NCI-H2171 treated with DMSO at 0.1 percent for 48 hours (cell line): ENCODE measurements at regions not wholly inside any gene's neighbourhood (a gene's known extent, or its start where the extent isn't known, plus 50 kb on each side); places are given as distances from the start of the nearest gene placed in this dataset.

Experiments
- DNase-seq: peaks from one replicate; lab custom pipeline; 2025; lab: John Stamatoyannopoulos, UW

DNA sequence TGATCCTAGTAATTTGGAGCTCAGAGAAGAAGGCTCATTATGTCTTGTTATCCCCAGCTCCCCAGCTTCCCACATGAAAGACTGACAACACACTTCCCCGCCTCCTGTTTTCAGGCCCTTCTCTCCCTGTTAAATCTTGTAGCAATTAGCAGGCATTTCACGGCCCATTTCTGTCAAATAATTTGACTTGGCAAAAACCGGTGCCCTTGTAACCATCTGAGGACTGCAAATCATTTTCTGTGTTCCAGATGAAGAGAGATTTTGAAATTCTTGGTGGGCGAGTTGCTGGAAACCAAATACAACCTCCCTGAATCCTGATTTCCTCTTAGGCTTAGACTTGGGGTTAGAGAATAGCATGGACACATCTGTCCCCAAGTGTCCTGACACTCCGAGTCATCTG lies 109.7 kb downstream of the MSX2 start:
- DNase-seq, result no peak

DNA sequence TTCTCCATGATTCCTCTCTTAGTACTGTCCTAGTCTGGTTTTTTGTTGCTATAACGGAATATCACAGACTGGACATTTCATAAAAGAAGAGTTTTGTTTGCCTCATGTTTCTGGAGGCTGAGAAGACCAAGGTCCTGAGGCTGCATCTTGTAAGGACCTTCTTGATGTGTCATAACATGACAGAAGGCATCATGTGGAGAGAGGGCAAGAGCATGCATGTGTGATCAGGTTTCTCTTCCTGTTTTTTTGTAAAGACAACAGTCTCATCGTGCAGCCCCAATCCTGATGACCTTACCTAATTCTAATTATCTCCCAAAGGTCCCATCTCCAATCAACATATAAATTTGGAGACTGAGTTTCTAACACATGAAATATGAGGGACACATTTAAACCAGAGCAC lies 108.4 kb downstream of the MSX2 start:
- DNase-seq, result no peak

GRCh38 chr5:174832025-174832424 lies 107.6 kb downstream of the MSX2 start:
- DNase-seq, result no peak

- no peak for DNase-seq
Measured at GRCh38 chr5:174831031-174831660, 106.8 kb downstream of the MSX2 start.

- no peak for DNase-seq
Measured at GRCh38 chr5:174829511-174829864, 105.1 kb downstream of the MSX2 start.

GRCh38 chr5:174828804-174829510 lies 104.6 kb downstream of the MSX2 start:
- DNase-seq, result no peak

- no peak for DNase-seq
Measured at GRCh38 chr5:174827558-174827957, 103.2 kb downstream of the MSX2 start.

DNA sequence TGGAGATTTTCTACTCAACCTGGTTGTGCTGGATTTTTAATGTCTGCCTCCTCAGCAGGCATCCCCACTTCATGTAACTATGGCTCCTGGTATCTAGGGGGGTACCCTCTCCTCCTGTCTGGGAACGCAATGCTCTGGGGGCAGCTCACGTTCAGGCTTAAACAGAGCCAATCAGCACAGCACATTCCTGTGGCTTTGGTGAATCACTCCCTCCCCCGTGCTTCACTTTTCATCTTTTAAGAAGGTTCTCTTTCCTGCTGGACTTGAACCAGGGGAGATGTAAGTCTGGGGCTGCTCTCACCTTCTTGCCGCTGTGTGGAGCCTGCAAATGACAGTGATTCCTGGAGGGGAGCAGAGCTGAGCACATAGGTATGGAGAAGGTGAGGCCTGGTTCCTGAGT lies 101.2 kb downstream of the MSX2 start:
- no peak for DNase-seq

DNA sequence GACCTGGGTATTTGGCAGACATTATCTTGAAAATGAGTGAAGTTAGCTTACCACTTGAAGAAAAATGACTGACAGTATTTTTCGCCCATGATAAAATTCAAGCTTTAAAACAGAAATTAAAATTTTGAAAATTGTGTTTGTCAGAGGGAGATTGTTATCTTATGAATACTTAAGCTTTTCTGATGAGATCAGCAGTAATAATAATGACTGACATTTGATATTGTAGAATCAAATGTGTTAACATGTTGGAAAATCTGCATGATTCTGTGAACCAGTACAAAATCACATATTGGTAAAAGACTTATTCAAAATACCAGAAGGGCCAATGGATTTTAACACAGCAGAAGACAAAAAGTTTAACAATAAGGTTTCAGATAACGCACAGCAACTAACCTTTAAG lies 94.0 kb downstream of the MSX2 start:
- DNase-seq, result no peak

GRCh38 chr5:174817610-174818009 lies 93.2 kb downstream of the MSX2 start:
- DNase-seq, result no peak

DNA sequence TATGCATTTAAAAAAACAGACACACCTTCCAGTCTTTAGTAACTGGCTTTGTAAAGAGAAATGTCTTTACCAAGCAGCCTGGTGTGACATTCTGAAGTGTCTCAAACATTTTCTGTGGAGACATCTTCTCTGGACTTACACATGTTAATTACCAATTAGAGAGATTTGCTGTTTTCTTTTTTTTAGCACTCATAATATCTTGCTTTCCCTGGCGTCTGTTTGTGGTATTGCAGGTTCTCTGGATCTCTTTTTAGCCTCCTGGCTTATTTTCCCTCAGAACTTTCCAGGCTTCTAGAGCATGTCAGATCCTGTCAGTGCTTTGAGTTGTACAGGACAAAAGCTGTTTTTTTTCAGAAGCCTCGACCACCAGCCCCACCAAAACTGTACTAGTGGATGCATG lies 92.5 kb downstream of the MSX2 start:
- DNase-seq, result no peak

DNA sequence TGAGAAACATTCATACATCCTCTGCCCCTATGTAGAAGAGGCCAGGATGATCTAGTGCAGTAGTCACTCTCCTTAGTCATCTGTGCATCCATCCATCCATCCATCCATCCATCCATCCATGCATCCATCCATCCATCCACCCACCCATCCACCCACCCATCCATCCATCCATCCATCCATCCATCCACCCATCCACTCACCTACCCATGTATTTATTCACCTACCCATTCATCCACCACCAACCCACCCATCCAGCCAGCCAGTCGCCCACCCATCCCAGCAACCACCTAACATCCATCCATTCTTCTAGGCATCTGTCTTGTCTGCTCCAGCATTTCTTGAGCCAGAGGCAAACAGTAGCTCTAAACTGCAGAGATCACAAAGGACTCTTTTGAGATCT lies 87.1 kb downstream of the MSX2 start:
- DNase-seq, result no peak

- no peak for DNase-seq
Measured at GRCh38 chr5:174810796-174811195, 86.4 kb downstream of the MSX2 start.

DNA sequence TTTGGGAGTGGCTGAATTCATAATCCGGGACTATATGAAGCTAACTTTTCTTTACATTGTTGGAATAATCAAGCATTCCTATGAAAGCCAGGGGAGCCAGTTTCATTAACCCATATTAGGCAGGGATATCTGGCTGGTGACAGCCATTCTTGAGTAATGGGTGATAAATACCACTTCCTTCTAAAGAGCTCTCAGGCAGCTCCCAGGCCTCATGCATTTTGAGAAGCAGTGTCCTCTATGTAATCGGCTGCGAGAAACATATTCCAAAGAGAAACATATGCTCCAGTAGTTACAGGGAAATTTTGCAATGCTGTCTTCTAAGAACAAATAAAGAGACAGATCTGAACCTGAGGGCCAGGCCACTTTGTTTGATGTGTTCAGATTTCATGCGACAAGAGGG lies 83.1 kb downstream of the MSX2 start:
- no peak for DNase-seq

DNA sequence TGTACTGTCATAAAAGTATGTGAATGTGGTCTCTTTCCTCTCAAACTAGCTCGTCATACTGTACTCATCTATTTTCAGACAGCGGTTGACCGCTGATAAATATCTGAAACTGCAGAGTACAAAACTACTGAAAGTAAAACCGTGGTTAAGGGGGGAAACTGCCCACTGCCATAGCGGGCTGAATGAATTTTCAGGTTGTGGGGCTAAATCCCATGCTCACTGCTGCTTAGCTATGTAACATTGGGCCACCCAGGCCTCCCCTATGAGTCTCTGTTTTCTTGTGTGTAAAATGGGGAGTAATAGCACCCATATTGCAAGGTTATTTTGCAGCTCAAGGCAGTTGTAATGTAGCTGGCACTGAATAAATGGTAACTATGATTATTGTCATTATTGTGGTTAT lies 82.3 kb downstream of the MSX2 start:
- DNase-seq, result no peak

DNA sequence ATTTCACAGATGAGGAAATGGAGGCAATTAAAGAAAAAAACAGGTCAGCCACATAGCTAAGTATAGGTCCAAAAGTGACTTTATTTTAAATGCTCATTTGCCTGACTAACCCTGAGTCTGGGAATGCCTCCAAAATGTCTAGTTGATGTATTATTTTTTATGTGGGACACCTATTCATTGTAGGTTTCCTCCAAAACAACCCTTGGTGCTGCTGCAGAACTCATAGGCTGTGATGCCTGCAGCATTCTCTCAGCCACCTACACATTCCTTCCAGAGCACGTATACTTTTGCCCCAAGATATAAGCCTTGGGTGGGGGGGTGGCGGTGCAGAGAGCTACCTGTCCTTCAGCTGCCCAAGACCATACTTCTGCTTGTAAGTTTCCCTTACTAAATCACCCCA lies 77.4 kb downstream of the MSX2 start:
- DNase-seq, result no peak

DNA sequence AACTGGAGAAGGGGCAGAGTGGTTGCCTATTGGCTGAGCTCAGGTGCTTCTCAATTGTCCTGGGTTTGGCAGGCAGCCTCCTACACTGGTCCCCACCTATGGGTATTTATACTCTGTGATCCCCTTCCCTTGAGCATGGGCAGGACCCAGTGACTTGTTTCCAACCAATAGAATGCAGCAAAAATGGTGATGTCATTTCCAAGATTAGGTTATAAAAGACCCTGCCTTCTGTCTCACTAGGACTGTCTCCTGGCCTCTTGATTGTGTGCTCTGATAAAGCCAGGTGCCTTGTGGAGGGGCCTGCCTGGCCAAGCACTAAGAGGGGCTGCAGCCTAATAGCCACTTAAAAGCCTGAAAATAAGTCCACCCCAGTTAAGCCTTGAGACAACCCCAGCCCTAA lies 76.1 kb downstream of the MSX2 start:
- DNase-seq, result no peak

DNA sequence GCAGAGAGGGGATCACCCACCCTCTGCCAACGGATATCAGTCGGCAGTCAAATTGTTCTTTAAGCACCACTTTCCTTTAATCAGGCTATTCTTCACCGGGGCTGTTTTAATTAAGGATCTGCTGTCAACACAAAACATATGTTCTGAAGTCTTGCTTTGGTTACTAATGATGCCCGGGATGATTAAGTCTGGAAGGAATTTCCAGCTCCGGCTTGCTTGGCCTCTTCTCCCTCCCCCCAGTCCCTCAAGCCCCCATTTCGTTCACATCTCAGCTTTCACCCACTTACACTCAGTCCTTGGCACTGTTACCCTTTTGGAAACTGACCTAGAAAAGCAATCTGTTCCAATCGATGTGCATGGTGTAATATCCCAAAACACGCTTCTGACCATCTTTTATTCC lies 74.7 kb downstream of the MSX2 start:
- no peak for DNase-seq

DNA sequence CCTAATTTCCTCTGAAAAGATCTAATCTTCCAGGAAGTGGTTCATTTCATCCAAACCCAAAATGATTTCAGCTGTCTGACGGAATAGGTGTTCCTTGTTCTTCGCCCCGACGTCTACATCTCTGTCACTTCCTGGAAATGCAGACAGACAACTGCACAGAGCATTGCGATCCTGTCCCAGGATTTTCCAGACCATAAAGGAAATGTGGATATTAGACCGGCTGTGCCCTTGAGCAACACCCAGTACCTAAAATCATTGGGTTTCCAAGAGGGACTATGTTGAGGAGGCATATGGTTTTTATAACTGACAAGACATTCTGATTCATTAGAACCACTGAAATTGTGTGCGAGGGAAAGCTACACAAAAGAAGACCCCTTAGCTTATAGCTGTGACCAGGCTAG lies 74.2 kb downstream of the MSX2 start:
- no peak for DNase-seq

DNA sequence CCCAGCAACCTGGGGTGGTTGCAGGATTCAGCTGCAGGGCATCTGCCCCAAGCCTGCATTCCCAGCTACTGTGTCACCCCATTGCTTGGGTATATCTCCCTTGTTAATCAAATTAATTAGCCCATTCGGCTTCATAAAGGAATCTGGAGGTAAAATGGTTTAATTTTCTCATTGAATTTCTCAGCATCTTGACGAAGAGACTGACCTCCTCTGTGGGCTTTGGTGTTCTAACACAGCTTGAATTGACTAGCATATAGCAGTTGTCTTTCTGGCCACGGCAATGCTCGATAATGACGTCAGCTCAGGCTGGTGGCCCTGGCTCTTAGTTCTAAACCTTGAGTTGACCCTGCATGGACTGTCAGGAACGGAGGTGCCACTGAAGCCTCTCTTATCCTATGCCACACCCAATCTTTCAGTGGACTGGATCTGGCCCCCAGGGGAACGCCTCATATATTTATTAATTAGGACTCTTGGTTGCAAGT lies 72.4 kb downstream of the MSX2 start:
- DNase-seq, result no peak

GRCh38 chr5:174794931-174795672 lies 70.7 kb downstream of the MSX2 start:
- DNase-seq, result no peak

- peak; percentile 0 for DNase-seq
Measured at GRCh38 chr5:174793684-174794328, 69.4 kb downstream of the MSX2 start.

DNA sequence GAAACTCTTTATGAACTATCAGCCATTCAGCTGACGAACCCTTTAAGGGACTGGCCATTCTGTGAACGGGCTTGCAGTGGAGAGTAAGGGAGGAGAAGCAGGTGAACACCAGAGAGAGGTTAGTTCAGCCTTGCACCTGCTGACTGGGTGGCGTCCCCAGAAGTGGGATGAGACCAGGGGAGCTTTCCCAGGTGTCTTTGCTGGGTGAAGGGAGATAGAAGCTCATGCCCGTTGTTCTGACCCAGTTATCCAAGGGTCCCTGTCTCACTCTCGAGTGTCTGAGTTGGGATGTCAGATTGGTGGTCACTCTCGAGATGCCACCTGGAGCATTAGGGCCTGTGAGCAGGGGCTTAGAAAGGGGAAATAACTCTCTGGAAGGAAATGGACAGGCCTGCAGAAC lies 68.7 kb downstream of the MSX2 start:
- no peak for DNase-seq
